ENCODE measurements at regions not wholly inside any gene's neighbourhood (a gene's known extent, or its start where the extent isn't known, plus 50 kb on each side); places are given as distances from the start of the nearest gene placed in this dataset.

DNA sequence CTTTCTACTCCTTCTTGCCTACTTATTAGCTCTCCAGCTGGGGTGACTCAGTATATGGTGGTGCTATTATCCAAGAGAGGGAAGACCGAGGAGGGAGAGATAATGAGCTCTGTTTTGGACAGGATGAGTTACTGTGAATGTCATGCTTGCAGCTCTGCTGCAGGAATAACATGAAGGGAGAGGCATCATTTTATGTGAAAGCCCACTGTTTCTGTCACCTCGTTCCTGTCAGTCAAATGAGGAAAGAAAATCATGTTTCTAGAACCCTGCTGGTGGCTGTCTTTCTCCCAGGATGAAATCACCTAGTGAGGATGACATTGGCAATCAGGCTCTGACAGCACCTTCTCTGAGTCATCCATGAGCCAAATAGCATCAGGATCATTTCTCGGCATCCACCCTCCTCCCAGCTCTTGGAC lies 1291.6 kb upstream of the AUTS2 start:
- DNase-seq (ENCODE audit: low spot score), result peak; percentile 62

DNA sequence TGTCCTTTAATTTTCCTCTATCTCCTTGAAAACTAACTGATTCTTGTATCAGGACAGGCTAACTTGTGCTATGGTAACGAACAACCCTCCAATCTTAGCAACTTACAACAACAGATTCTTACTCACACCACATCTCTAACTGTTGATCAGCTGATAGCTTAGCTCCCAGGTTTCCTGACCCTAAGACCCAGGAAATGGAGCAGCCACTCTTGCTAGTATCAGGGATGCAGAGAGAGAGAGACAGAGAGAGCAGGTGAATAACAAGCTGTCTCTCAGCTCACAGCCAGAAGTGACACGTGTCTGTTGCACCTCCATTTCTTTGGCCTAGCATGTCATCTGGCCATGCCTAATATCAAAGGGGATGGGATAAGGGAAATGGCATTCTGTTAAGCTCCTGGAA lies 1289.0 kb upstream of the AUTS2 start:
- no peak for DNase-seq (ENCODE audit: low spot score)

DNA sequence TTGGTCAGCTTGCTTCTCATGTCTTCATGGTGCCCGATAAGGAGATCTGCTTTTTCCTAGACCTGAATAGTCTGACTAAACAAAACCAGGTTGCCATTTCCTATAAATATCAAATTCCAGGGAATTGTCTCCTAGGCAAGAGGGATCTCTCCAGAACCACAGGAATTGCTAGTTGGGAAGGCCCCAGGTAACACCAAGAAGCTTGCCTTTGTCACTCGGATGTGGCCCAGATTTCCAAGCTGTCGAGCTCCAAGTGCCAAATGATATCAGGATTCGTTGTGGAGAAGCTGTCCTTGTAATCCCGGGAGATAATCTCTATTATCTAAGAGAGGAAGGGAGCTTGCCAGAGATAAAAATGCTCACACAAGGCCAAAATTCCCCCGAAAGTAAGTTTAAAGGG lies 1288.5 kb upstream of the AUTS2 start:
- no peak for DNase-seq (ENCODE audit: low spot score)

DNA sequence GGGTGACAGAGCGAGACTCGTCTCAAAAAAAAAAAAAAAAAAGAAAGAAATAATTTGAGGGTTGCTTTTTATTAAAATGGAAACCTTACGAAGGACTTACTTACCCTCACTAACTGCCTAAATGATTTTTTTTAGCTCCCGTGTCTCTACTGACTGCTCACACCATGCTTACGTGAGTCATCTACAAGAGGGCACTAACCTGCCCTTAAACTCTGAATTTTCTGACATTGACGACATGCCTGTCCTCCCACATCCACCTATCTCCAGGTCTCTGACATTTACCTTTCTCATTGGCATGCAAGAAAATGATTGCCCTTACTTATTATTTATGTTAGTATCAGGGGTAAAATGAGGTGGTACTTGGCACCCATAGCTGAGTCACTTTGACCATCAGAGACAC lies 1286.3 kb upstream of the AUTS2 start:
- DNase-seq (ENCODE audit: low spot score), result peak; percentile 67

DNA sequence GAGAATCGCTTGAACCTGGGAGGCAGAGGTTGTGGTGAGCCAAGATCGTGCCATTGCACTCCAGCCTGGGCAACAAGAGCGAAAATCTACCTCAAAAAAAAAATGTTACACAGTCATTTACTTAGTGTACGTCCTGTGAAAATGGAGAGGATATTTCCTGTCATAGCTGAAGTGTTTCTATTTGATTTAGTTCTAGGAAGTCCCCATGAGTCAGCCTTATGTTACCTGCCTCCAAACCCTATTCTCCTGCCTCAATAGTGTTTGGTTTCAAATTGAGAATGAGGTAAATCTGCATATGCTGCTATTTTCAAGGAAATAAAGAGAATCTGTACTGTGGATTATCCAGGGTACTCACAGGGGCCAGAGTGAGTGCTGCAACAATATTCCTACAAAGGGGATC lies 1284.5 kb upstream of the AUTS2 start:
- DNase-seq (ENCODE audit: low spot score), result no peak

DNA sequence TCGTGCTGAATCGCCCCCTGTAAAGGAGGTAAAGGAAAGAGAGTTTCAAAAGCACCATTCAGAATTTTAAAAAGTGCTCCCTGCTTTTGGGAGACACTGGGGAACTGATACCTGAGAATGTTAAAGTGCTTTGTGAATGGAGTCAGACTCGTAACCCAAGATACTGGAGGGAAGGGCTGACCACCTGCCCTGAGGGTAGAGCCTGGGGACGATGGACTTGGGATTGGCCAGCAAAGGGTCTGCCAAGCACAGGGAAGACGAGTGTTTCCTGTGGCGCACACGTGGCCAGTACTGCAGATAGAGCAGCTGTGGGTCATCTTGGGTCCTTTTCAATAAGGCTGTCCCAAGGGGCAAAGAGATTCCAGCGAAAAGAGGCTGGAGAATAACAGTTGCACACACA lies 1284.1 kb upstream of the AUTS2 start:
- DNase-seq (ENCODE audit: low spot score), result no peak

DNA sequence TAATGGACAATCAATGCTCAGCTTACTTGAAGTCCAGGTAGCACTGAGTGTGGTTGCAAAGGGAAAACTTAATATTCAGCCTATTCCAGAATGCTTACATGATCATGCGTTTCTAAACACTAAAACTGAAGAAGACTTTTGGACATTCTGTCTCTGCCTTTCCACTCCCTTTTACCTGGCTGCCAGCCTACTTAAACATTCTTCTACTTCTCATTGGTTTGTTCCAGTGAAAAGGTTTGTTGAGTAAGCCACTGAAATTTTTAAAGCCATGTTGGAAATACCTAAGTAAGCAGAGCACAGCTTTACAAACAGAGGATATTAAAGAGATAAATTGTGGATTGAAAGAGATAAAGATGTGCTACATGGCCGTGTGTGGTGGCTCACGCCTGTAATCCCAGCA lies 1280.8 kb upstream of the AUTS2 start:
- no peak for DNase-seq (ENCODE audit: low spot score)

DNA sequence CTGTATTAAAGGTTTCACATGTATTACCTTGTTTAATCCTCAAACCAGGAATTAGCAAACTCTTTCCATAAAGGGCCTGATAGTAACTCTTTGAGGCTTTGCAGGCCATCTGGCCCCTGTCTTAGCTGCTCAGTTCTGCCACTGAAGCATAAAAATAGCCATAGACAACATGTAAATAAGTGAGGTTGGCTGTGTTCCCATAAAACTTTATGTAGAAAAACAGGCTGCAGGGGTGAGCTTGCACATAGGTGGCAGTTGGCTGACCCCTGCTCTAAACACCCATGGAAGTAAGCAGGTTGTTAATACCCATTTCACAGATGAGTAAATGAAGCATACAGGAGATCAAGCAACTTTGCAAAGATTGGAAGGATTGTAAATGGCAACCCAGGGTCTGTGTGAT lies 1279.2 kb upstream of the AUTS2 start:
- no peak for DNase-seq (ENCODE audit: low spot score)

DNA sequence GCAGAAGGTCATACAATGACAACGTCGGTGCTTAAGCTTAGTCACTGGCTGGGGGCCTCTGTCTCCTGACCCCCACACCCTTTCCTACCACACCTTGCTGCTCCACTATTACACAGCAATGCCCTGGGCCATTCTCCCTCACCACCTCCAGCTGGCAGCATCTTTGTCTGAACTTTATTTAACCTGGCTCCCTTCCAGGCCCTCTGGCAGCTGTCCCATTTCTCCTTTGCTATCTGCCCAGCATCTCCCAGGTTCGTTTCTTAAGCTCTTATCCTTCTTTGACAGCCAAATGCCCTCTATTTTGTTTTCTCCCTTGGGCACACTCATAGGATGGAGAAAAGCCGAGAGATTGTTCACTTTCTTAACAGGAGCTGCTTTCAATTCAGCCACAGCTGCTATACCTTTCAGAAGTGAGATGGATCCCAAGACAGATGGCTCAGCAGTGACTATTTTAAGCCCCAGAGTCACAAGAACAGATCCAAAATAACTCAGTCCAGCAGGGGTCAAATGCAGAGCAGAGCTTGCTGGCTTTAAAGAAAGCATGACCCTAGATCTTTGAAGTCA lies 1277.1 kb upstream of the AUTS2 start:
- DNase-seq (ENCODE audit: low spot score), result peak; percentile 20

DNA sequence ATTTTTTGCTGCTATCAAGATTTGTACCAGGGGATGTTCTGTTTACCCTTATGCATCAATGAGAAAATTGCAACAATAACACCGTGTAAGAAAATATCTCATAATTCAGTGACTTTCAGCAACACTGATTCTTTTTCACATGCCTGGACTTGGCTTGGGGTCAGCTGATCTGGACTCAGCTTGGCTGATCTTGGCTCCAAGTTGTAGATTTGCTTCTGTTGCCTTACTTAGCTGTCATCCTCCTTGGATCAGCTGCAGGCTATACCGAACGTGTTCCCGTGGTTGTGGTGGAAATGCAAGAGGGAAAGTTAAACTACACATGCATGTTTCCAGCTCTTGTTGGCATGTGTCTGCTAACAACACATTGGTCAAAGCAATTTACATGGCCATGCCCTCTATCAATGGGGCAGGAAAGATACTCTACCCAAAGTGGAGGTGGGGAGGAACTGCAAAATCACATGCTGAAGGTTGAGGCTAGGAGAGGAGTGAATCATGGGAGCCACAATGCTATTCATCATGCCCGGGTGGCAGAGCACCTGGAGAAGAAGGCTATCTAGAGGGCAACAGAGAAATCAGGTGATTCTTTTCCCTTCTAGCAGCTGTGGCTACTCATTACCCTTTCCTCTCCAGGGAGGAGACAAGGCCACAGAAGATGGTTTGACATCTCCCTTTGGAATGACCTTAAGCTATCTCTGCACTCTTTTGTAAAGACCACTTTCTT lies 1276.3 kb upstream of the AUTS2 start:
- no peak for DNase-seq (ENCODE audit: low spot score)

DNA sequence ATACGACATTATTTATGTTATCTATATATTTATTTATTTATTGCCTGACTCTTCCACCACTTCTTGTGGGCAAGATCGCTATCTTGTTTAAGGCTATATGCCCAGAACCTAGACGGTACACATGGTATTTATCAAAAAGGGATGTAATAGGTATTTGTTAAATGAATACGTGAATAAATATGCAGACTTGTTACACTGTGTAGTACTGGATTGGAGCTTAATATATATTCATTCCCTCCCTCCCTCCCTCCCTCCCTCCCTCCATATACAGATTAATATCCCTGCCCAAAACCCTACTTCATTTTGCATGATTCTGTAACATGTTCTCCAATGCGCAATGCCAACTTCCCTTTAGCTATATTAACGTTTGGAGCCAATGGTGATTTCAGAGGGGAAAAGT lies 1273.7 kb upstream of the AUTS2 start:
- no peak for DNase-seq (ENCODE audit: low spot score)

DNA sequence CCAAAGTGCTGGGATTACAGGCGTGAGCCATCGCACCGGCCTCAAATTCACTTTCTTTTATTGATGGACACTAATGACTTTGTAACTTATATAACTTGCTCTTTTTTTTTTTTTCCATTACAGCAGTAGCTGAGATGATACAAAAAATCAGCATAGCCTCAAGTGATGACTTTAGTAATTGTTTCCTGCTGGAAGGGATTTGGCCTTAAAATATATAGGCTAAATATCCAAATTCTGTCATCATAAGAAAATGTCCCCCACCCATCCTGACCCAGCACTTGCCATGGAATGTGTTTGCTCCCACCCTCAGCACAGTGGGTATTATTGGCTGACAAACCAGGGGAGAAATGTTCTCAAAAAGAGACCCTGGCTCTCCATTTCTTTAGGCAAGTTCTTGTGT lies 1264.1 kb upstream of the AUTS2 start:
- DNase-seq (ENCODE audit: low spot score), result no peak

DNA sequence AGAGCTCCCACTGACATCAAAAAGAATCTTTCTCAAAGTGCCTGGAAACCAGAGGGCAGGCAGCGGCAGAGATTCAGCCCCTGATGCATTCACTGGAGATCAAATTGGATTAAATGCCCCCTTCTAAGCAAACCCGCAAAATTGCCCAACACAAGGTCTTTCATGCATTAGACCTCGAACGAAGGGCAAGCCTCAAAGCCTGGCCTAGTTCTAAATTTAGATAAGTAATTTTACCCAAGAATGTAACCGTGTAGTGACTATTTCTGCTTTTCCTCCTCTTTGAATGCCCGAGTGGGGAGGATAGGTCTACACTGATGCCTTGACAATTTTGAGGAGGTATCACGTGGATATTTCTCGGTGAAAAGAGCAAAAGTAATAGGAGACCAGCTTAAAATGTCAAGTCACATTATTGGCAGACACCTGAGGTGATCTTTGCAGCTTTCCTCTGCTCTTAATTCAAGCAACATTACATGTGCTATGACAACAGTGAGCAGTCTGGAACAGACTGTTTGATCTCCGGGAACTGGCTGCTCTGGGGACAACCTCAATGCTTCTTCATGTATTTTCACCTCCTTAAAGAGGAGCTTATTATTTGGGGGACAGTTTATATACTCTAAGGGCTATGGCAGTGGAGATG lies 1263.5 kb upstream of the AUTS2 start:
- no peak for DNase-seq (ENCODE audit: low spot score)

DNA sequence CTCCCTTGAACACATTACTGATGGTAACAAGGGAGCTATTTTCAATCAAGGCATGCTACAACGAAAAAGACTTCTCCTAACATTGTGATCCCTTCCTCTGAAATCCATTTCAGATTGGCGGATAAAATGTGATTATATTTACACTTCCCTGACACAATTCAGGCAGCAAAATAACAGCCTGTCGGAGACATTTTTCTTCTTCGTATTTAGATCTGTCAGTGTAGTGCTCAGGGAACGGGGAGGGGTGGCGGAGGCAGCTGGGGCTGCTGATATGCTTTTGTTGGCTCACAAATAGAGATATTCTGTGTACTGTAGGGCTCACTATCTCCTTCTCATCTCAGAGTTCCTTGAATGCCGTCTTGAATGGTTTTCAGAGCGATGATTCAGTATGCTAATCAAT lies 1261.7 kb upstream of the AUTS2 start:
- no peak for DNase-seq (ENCODE audit: low spot score)

DNA sequence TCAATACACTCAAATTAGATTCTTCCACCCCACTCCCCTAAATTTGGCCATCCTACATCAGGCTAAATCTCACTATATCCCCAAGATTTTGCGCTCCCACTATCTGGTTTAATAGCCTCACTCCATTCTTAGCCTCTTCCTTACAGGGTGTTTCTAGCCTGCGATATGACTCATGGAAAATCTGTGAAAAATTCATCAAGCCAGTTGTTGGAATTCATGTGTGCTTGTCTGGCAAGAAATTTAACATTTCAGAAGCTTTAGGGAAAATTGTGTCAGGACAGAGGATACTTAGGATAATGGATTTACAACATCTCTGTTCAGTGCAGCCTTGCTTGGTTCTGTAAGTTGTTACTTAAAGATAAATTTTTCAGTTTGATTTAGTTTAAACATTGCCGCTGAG lies 1249.9 kb upstream of the AUTS2 start:
- no peak for DNase-seq (ENCODE audit: low spot score)

DNA sequence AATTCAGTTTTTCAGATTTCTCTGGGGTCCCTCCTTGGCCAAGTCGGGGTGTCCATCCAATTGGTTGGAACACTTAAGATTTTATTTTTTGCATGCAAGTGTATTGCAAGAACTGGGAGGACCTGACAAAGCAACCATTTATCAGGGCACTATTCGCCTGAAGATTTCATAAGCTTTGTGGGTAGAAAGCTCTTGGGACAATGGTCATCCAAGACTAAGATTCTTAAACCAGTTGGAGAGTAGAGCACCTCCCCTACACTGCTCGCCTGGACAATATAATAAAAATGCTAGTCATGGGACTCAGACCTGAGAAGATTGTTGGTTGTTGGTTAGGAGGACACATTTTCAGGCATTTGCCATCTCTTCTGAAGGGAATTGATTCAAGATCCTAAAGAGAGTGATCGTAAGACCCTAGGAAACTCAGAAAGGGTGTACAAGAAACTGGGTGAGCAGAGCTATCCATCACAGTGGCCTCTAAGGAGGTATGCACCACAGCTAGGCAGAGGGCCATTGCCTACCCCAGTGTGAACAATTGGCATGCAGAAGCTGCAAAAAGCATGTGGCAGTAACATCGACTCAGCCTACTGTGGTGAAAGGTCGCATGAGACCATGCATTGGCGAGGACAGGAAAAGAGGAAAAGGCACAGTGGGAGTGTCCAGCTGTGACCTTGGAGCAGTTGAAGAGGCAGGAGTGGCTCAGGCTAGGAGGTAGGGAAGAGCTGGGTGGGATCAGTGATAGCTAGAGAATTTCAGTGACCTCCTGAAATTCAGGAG lies 1235.3 kb upstream of the AUTS2 start:
- DNase-seq (ENCODE audit: low spot score), result no peak

DNA sequence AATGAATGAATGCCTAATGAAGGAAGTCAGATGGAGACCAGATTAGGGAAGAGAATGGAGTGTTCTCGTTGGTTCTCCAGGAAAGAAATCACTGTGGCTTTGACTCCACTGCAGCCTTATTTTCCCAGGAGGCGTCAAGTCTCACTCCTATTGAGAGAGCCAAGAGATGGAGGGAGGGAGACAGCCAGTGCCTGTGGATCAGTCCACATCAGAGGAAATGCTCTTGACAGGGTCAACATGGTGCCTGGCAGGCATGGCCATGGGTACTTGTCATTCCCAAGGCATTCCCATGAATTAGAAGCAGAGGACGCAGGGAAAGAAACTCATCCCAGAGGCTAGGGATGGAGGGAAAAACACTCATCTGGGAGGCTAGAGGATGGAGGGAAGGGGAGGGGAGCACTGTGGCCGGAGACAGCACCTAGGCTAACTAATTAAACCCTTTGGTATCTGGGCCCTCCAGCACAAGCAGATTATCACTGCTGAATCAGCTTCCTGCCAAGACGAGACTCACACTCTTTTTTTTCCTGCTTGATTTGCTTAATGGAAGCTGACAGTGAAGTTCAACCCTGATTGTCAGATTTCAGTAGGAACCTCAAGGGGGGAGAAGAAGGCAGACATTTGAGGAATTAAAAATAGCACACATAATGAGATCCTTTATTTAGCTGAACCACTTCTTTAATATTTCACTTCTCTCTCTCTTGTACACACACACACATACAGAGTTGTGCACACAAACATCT lies 1233.2 kb upstream of the AUTS2 start:
- DNase-seq (ENCODE audit: low spot score), result peak; percentile 56

DNA sequence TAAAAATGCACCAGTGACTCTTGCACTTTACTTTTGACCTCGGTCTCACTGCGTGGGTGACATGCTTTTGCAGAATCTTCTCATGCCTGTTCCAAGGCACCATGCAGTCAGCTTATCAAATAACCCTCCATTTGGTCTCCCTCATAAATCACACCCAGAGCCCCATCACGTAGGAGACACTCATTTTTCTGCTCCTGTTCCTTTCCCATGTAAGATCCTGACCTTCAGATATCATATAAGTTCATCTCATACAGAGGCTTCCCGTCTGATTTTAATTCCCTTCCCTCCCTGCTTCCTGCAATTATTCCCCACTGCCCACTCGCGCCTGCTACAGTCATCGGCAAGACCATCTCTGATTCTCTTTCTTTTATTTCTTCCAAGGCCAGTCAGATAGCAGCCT lies 1226.3 kb upstream of the AUTS2 start:
- no peak for DNase-seq (ENCODE audit: low spot score)

DNA sequence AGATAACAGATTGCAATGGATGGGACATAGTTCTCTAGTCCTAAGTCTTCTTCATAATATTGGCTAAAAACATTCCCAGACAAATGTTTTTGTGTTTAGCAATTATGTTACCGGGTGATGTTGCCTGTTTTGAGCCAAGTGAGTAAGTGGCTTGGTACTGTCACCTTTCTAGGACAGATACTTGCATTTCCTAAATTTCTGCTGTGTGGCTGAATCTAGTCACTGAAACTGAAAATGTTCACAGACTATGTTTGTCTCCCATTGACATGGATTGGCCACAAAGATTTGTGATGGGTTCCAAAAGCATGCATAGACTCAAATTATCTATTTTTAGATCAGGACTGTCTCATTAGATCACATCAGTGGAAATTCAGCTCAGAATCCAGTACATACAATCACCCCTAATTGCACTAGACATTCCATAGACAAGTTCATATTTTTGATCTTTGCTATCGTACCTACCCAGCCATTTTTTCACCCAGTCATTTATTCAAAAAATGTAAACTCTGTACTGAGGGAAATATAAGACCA lies 1222.1 kb upstream of the AUTS2 start:
- DNase-seq (ENCODE audit: low spot score), result no peak

DNA sequence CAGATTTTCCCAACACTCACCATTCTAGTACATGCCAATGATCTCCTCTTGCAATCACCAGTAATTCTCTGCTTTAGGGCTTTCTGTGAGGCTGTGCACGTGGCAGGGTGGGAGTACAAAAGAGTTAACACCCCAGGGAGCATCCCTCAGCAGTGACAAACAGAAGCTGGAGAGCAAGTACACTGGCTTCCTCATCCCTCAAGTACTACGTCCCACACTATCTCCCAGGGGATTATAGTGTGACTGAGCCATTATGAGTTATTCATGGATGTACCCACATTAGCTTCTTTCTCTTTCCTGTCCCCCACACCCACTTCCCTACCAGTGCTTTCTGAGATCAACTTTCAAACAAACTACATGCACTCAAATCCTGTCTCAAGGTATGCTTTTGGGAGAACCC lies 1216.5 kb upstream of the AUTS2 start:
- no peak for DNase-seq (ENCODE audit: low spot score)

DNA sequence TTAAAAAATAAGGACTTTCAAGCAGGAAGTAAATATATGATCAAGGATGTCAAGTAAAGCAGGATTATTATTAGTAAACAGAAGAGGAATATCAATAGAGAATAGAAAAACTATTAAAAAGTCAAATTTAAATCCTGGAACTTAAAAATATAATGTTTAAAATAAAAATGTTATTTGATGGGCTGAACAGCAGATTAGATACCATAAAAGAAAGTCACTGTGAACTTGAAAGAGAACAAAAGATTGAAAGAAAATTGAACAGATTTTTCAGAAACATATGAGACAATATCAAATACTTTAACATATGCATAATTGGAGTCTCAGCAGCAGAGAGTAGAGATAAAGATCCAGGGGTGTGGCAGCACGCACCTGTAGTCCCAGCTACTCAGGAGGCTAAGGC lies 1213.7 kb upstream of the AUTS2 start:
- DNase-seq (ENCODE audit: low spot score), result no peak

DNA sequence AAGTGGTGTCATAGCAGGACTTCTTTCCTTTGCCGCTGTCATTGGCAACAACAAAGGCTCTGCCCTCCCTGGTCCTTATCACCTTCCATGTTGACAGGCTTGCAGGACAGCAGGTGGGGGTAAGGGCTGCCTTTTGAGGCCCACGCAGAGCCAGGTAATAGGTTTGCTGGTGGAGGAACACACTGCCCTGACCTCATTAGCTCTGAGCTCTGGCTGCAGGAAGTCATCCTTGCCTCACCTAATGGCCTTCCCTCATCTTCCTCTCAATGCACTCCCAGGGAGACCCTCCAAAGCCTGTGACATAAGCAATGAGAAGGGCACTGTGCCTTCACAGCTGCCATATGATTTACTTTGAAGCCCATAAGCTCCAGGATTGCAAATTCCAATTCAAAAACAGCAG lies 1205.2 kb upstream of the AUTS2 start:
- DNase-seq (ENCODE audit: low spot score), result no peak
